ENCODE measurements at regions not wholly inside any gene's neighbourhood (a gene's known extent, or its start where the extent isn't known, plus 50 kb on each side); places are given as distances from the start of the nearest gene placed in this dataset.

GRCh38 chr4:61004651-61005170, 195.4 kb upstream of the ADGRL3 start (continued):
- TF ChIP-seq ELF4 (CRISPR knock-in tag; IDR thresholded peaks at IDR 0.05; ENCODE audit: low read depth) (no peak), ESRRA (CRISPR knock-in tag; IDR thresholded peaks at IDR 0.05; ENCODE audit: borderline replicate concordance) (no peak), ZNF396 (CRISPR knock-in tag; IDR thresholded peaks at IDR 0.05; ENCODE audit: borderline replicate concordance) (no peak), PREB (CRISPR knock-in tag; IDR thresholded peaks at IDR 0.05; ENCODE audit: borderline replicate concordance) (no peak), E2F5 (CRISPR knock-in tag; IDR thresholded peaks at IDR 0.05) (no peak), NFE2L1 (CRISPR knock-in tag; IDR thresholded peaks at IDR 0.05) (no peak), USF2 (CRISPR knock-in tag; IDR thresholded peaks at IDR 0.05) (no peak), ZNF532 (CRISPR knock-in tag; IDR thresholded peaks at IDR 0.05; ENCODE audit: borderline replicate concordance) (no peak), ZNF671 (CRISPR knock-in tag; IDR thresholded peaks at IDR 0.05) (no peak)

- no peaks in the 10 kb centered on the region for H3K4me1 Mint-ChIP-seq
- DNase-seq (ENCODE audit: low spot score) (no peak), ATAC-seq (no peak)
- ChIA-PET POLR2A (no interaction called here), CTCF (no interaction called here)
- H3K36me3 Mint-ChIP-seq: peaks cover 9% of the 10 kb centered on the region
- no peaks in the 10 kb centered on the region; the same call in 1 of the 2 replicates for H3K27me3 Mint-ChIP-seq (ENCODE audit: low read depth)
- no peak overlapping the region for H3K27ac Mint-ChIP-seq
- no peak overlapping the region for H3K4me3 Mint-ChIP-seq
- H3K9me3 Mint-ChIP-seq: peaks cover 29% of the 10 kb centered on the region
- TF ChIP-seq ZBTB43 (CRISPR knock-in tag; IDR thresholded peaks at IDR 0.05) (no peak), AFF4 (CRISPR knock-in tag; IDR thresholded peaks at IDR 0.05; ENCODE audit: borderline replicate concordance) (no peak), PREB (CRISPR knock-in tag; IDR thresholded peaks at IDR 0.05; ENCODE audit: borderline replicate concordance) (no peak), ZNF121 (CRISPR knock-in tag; IDR thresholded peaks at IDR 0.05) (no peak), ZSCAN18 (CRISPR knock-in tag; IDR thresholded peaks at IDR 0.05) (no peak), E2F4 (CRISPR knock-in tag; IDR thresholded peaks at IDR 0.05; ENCODE audit: borderline replicate concordance, low read depth) (no peak), JAZF1 (CRISPR knock-in tag; IDR thresholded peaks at IDR 0.05) (no peak), USF1 (CRISPR knock-in tag; IDR thresholded peaks at IDR 0.05) (no peak), ZBTB21 (CRISPR knock-in tag; IDR thresholded peaks at IDR 0.05; ENCODE audit: borderline replicate concordance) (no peak), NFYB (CRISPR knock-in tag; conservative IDR thresholded peaks at IDR 0.05; ENCODE audit: low read depth) (no peak)
These were observed 189.1 kb upstream of the ADGRL3 start for GRCh38 chr4:61011051-61011450.

All from WTC11 (cell line).